Sigmoid colon (tissue), 4 donors: ENCODE measurements at regions not wholly inside any gene's neighbourhood (a gene's known extent, or its start where the extent isn't known, plus 50 kb on each side); places are given as distances from the start of the nearest gene placed in this dataset.

Experiments
- EP300 ChIP-seq, 4 donors: sonication (generic); formaldehyde crosslinking; IDR thresholded peaks; one replicate each; pipeline ENCODE4 v1.6.1; 2017; ENCODE audit warnings: antibody characterized with exemption in 4 of 4
- POLR2A ChIP-seq, 2 donors: fragments of 450-650 bp; IDR thresholded peaks; one replicate each; pipeline ENCODE4 v1.6.1; 2016; ENCODE audit warnings: antibody characterized with exemption in 2 of 2, mild to moderate bottlenecking in 2 of 2, moderate library complexity in 2 of 2
- POLR2AphosphoS5 ChIP-seq, 4 donors: sonication (generic); formaldehyde crosslinking; IDR thresholded peaks; one replicate each; pipeline ENCODE4 v1.6.1; 2017; ENCODE audit warnings: antibody characterized with exemption in 4 of 4
- TF ChIP-seq, protein P1 (sequence below), 4 experiments: fragments of 450-650 bp in 3 of 4; fragments of 200-600 bp in 1 of 4; IDR thresholded peaks; one replicate each; pipeline ENCODE4 v1.5.1; 2016 to 2019; ENCODE audit warnings: antibody characterized with exemption in 4 of 4, mild to moderate bottlenecking in 3 of 4, moderate library complexity in 2 of 4

DNA sequence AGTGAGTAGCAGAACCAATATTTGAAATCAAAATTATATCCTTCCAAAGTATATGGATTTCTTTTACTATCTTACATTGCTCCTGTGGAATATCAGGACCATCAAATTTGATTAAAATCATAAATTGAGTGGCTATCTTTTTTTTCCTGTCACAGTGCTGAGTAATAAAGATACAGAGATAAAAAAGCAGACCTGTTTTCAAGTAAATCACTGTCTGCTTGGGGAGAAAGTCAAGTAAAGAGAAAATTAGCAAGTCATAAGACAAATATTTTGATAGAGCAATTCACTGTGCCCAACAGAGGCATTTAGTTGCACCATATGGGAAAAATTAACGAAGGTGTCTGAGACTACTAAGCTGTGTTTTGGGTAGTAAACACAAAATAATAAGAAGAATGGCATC, 933.7 kb downstream of the NTRK3 start:
- TF ChIP-seq, protein P1, sequence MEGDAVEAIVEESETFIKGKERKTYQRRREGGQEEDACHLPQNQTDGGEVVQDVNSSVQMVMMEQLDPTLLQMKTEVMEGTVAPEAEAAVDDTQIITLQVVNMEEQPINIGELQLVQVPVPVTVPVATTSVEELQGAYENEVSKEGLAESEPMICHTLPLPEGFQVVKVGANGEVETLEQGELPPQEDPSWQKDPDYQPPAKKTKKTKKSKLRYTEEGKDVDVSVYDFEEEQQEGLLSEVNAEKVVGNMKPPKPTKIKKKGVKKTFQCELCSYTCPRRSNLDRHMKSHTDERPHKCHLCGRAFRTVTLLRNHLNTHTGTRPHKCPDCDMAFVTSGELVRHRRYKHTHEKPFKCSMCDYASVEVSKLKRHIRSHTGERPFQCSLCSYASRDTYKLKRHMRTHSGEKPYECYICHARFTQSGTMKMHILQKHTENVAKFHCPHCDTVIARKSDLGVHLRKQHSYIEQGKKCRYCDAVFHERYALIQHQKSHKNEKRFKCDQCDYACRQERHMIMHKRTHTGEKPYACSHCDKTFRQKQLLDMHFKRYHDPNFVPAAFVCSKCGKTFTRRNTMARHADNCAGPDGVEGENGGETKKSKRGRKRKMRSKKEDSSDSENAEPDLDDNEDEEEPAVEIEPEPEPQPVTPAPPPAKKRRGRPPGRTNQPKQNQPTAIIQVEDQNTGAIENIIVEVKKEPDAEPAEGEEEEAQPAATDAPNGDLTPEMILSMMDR (IDR thresholded peaks at IDR 0.05): no peak
- TF ChIP-seq POLR2A (IDR thresholded peaks at IDR 0.05) (no peak), EP300 (IDR thresholded peaks at IDR 0.05) (no peak), POLR2AphosphoS5 (IDR thresholded peaks at IDR 0.05) (no peak)
